Tibial nerve (tissue), 3 donors: ENCODE measurements at regions not wholly inside any gene's neighbourhood (a gene's known extent, or its start where the extent isn't known, plus 50 kb on each side); places are given as distances from the start of the nearest gene placed in this dataset.

Experiments used
- CTCF ChIP-seq, 5 experiments: fragments of 200-600 bp in 3 of 5; fragments of 450-650 bp in 2 of 5; sonication (generic) in 3 of 5; IDR thresholded peaks; one replicate each; pipeline ENCODE4 v1.5.1; 2016 to 2019; ENCODE audit warnings: antibody characterized with exemption in 5 of 5, mild to moderate bottlenecking in 3 of 5, moderate library complexity in 2 of 5
- POLR2A ChIP-seq, 2 donors: fragments of 450-650 bp; IDR thresholded peaks; one replicate each; pipeline ENCODE4 v1.6.1; 2017; ENCODE audit warnings: antibody characterized with exemption in 2 of 2, mild to moderate bottlenecking in 2 of 2, moderate library complexity in 2 of 2

GRCh38 chr1:187638733-187639434, 810.1 kb downstream of the PLA2G4A start:
- TF ChIP-seq CTCF (IDR thresholded peaks at IDR 0.05) = no peak
- TF ChIP-seq POLR2A (IDR thresholded peaks at IDR 0.05) = no peak
